GM18858 (cell line): ENCODE measurements at regions not wholly inside any gene's neighbourhood (a gene's known extent, or its start where the extent isn't known, plus 50 kb on each side); places are given as distances from the start of the nearest gene placed in this dataset.
"Not testable (repeated sequence)": the region's sequence is repeated elsewhere in the genome, so short reads cannot be mapped to it uniquely, and the experiment has no call there.

Source experiments
- ATAC-seq: cut with Tn5 transposase; IDR thresholded peaks from one replicate; pipeline ENCODE4 v1.9.1; 2021; ENCODE audit not compliant: unreplicated experiment

DNA sequence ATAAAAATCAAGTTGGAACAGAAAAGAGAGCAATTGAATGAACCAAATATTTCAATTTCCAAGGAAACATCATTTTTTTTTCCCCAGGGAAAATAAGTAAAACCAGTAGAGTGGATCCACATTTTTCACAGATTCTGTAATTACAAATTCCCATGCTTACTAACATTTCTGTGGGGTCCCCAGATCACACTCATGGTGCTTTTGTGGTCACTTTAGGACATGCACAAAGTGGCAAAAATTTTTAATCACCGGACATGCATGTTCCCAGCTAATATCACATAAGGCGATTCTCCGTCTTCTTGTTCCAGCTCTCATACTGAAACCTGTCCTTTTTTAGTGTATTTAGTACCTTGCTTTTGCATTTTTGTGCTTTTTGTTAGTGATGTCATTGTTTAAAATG lies 748.2 kb upstream of the SLITRK1 start:
- ATAC-seq: no peak

DNA sequence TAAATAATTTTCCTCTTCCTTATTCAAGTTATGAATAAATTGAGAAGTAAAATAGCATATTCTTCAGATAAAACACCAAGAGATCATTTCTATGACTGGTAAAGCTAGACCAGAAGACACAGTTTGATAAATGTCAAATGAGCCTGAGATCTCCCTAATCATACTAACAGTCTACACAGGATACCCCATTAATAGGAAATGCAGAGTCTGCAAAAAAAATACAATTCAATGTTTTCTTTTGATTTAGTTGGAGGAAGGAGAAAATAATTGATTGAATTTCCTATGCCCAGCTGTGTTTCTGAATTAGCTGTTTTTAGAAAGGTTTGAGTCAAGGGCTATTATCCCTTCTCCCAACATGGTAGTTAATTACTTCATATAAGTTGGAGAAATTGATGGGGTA lies 734.6 kb upstream of the SLITRK1 start:
- no peak for ATAC-seq

DNA sequence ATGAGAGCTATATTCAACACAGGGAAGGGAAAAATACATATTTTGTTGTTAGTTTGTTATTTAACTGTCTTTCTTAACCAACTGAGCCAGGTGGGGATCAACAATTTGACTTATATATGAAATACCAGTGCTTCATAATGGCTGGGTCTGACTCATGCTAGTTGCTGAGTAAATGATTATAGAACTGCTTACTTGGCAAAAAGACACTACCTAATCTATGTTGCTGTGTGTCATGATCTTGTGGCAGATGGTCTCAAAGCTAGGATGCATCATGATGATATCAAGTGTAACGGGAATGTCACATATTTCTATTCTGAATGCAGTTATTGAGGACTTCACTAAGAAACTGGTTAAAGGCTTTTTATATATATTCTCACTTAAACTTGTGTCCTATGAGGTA lies 727.4 kb upstream of the SLITRK1 start:
- no peak for ATAC-seq

DNA sequence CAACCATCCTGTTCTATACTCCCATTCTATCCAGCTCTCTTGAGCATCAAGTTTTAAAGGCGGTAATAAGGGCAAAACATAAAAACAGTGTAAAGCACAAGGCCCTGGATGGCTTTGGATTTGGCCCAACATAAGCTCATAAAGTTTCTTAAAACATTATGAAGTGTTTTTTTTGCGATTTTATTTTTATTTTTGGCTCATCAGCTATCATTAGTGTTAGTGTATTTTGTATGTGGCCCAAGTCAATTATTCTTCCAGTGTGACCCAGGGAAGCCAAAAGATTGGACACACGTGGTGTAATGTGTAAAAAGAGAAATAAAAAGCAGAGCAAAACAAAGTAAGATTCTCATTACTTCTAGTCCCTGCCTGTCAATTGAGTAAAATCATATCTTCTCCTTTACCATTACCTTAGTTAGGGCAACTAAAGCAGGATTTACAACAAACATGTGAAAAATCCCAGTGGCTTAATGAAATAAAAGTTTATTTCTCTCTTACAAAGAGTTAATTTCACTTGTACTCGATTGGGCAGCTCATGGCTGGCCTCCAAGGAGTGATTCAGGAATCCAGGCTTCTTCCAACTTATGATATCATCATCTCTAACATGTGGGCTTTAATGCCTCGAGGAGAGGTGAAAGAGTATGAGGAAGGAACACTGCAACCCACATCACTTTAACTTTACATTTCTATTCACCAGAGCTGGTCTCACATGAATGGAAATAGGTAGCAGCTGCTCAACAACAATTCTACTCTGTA lies 725.2 kb upstream of the SLITRK1 start:
- no peak for ATAC-seq

DNA sequence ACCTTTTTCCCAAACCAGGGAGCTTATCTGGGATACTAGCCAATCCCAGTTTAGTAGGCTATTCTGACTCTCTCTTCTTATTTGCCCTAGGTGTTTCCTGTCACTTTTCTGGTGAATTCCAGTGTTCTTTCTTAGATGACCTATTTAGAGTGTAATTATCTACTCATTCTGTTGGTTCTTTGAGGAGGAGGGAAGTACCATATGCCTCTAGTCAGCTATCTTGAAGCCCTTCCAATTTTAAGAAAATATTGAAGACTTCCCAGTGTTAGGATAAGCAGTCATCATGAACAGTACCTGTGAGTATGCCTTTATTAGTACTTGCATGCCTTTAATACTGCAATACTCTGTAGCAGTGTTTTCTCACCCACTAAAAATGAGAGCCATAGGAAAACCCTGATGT lies 724.3 kb upstream of the SLITRK1 start:
- no peak for ATAC-seq

DNA sequence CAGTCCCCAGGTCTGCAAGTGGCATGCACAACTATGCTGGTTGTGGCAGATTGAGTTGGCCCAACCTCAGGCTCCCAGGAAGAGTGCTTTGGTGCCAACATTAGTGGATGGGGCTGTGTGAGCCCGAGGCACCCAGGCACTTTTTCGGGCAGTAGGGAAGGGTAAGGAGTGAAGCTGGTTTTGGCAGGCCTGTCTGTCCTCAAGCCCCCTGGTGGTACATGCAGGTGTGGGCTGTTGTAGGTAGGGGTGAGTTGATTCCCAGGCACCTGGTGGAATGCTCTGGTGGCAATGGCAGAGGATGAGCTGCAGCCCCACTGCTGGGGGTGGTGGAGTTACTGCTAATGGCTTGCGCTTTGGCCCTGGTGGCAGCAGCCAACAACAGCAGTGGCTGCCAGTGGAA lies 723.7 kb upstream of the SLITRK1 start:
- ATAC-seq: no peak

DNA sequence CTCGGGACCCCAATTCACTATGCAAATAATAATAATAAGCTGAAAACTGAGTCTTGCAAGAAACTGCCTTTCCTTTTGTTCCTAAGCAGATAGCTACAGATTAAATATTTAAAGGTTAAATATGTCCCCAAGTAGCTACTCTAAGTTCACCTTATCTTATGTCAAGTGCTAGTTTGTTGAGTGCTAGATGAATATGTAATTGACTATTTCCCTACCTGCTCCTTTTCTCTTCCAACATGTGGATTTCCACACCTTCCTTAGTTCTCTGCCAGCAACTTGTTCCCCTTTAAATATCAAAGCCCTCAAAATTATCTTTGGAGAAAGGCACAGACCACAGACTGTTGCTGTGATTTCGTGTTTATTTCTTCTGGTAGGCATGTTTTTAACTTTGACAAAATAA lies 709.2 kb upstream of the SLITRK1 start:
- ATAC-seq: no peak

DNA sequence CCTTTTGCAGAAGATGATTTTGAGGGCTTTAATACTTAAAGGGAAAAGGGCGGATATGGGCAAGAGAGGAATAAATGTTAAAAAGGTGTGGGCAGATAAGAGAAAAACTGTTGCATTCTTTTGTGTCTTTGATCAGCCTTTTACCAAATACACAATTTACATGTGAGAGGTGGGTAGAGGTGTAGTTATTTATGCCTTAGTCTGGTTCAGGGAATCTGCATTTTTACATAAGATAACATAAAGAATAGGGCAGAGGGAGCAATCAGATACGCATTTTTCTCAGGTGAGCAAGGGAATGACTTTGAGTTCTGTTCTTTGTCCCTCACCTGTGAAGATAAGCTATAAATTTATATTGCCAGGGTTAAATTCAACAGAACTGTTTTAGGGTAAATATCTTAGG lies 708.4 kb upstream of the SLITRK1 start:
- ATAC-seq: no peak

DNA sequence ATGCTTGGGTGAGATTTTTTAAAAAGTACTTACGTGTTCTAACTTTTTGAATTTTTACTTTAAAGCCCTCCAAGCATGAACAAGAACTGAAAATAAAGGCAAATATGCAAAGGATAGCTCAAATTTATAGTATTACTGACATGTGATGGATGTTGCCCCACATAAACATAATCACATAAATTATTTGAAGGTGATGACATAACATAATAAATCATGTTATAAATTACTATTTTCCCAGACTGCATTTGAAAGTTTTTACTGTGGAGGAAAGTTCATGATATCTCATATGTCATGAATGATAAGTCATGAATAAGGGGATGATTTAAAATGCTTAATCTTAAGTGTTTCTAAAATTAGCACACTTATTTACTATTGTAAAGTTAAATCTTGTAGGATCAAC lies 705.7 kb upstream of the SLITRK1 start:
- ATAC-seq: no peak

DNA sequence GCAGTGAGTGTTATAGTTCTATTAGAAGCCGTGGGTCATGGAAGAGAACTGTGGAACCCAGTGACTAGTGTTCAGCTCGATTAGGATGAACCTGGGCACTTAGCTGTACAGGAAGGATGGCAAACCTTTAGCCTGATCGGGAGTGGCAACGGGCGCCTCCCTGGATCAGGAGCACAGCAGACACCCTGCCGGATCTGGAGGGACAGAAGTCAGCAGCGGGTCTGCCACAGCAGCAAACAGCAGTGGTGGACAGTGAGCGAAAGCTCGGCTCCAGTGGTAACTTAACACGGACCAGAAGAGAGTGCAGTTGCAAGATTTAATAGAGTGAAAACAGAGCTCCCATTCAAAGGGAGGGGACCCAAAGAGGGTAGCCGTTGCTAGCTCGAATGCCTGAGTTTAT lies 697.6 kb upstream of the SLITRK1 start:
- not testable (repeated sequence) for ATAC-seq

DNA sequence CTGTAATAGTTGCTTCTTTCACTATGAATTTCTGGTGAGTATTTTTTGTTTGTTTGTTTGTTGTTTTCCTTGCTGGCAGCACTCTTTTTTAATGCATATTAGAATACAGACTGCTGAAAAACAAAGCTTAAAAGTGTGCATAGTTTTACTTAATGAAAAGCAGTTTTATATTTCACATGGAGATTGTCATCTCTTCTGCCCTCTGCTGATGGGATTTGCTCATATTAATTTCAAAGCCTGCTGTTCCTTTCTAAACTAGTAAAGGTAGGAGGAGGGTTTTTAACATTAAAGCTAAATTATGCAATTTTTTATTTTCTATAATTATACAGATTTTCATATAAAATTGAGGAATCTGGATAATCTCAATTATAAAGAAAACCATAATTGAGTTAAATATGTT lies 692.6 kb upstream of the SLITRK1 start:
- no peak for ATAC-seq

DNA sequence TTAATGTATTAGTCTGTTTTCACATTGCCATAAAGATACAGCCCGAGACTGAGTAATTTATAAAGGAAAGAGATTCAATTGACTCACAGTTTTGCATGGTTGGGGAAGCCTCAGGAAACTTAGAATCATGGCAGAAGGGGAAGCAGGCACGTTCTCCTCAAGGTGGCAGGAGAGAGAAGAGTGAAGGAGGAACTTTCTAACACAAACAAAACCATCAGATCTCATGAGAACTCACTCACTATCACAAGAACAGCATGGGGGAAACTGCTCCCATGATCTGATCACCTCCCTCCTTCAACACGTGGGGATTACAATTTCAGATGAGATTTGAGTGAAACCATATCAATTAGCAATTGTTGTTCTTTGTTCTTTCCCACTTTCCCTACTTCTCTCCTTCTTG lies 689.0 kb upstream of the SLITRK1 start:
- no peak for ATAC-seq

DNA sequence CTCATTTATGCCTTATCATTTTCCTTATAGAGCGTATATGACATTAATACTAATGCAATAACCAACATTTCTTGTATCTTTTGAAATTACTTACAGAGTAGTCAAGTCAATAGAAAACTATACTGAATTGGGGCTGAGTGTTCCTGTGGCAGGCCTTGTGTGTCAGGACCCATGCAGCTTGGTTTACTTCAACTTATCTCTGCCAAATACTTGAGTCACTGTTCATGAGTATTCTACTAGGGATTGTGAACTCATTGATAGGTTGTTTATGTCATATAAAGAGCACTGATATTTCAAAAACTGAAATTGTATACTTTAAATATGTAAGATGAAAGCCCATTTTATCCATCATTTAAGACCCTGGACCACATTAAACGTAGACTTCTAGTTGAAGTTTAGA lies 688.6 kb upstream of the SLITRK1 start:
- ATAC-seq: no peak

DNA sequence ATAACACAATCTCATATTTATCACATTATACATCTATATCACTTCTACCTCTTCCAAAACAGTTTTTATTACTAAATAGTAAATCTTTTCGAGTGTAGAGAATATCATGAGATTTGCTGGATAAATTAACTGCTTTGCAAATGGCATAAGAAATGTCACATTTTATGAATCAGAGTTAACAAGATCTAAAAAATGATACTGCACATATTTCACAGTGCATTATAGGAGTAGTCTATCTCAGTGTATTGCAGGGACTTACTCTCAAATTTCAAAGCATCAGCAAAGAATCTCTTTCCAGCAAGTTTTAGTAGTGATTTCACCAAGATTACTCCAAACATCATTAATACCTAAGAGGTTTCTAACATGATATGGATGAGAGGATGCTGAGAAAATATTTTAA lies 687.1 kb upstream of the SLITRK1 start:
- no peak for ATAC-seq

DNA sequence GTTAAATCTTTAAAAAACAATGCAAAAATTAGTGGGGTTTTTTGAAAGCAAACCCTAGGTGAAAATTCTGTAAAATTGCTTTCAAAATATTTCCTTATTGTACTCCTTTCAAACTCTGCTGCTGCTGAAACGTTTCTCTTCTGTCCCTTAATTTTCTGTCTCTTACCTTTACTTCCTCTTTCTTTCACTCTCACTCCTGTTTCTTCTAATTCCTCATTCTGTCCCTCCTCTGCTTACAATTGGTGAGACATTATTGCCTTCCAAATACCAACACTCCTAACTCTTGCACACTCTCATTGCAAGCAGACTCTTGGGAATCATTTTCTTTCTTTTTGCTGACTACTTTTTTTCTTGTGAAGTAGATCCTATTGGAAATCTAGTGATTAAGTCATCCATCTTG lies 685.6 kb upstream of the SLITRK1 start:
- ATAC-seq: no peak

DNA sequence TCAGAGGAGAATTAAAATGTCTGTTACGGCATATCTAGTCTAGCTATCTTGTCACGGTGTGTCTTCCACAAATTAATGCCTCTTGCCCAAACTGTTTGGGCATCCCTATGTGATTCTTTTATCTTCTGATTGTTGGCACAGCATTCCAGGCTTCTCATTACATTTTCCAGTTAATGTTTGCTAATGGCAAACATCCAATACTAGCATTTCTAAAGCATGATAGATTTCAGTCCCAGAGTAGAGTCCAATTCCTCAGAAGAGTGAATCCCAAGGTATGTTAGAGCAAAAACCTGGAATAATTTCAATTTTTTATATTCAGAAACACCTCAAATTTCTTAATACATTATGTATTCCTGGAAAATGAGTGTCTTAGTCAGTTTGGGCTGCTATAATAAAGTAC lies 684.5 kb upstream of the SLITRK1 start:
- ATAC-seq: no peak

DNA sequence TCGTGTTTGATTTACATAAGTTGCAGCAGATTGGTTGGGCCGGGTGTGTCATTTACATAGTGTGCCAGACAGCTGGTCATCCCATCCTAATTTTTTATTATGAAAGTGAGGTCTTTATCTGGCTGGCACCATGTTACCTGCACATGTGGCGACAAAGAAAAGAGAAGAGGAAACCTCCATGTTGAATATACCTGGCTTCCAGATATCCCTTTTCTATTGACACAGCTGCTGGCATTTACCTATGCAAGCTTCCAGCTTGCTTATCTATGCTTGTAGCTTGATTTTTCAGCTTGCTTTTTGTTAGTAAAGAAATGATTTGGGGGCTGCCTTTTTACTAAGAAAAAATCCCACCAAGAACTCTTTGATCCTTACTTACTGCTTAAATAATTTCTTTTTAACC lies 681.3 kb upstream of the SLITRK1 start:
- ATAC-seq: no peak

DNA sequence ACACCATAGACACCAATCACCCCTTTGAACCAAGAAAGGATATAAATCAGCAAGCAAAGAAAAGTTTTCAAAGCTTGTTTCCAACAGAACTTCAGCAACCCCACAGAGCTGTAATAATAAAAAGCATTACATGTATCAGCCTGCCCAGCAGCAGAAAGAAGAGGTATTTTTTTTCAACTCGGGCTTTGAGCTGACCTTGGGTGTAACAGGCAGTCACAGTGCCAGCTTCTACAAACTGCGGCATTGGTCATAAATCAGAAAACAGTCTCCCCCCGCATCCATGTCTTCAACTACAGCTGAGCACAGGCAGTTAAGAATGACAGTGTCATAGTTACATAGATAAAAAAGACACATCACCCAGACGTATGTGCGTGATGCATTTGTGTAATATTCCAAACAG lies 671.0 kb upstream of the SLITRK1 start:
- no peak for ATAC-seq

DNA sequence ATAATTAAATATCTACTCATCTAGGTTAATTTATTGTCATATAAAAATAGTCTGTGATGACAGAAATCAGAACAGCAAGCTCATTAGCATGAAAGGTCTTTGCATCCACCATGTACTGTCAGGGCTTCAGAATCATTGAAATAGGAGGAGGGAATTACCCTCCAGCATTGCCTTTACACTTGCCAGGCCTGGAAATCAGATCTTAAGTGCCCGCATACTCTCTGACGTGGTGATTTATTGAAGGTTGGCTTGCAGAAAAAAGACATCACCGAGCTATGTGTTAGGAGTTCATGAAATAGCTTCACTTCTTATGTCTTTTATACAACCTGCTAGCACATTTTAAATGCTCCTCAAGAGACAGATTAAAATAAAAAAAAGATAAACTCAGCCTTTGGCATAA lies 661.7 kb upstream of the SLITRK1 start:
- ATAC-seq: no peak

DNA sequence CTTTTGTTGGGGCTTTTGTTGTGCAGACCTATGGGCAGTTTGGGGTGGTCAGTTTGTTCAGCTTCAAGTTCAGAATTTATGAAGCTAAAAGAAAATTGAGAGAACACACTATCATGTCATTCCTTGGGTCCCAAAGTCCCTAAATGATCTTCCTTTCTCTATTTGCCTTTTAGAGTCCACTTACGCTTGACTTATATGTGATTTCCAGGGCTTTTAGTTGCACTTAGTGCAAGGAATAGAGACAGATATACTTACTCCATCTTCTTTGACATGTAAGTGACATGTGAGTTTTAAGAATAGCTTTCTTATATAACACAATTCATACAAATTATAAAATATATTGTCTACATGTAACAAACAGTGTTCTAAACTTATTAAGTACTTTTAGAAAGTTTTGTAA lies 660.1 kb upstream of the SLITRK1 start:
- no peak for ATAC-seq

DNA sequence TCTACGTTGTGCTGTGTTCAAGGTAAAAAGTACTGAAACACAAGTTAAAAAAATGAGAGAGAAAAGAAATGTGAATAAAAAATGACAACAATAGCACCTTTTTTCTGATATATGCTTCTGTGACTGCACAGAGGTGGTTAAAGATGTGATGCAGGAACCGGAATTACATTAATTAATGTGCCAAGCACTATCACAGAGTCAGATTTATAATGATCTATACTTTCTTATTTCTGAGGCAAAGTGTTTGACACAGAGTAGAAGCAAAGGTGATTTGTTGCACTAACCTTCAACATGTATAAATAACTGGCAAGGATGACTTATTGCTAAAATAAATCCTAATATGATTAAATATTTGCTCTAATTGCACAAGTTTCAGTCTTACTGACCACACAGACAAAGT lies 654.6 kb upstream of the SLITRK1 start:
- no peak for ATAC-seq

DNA sequence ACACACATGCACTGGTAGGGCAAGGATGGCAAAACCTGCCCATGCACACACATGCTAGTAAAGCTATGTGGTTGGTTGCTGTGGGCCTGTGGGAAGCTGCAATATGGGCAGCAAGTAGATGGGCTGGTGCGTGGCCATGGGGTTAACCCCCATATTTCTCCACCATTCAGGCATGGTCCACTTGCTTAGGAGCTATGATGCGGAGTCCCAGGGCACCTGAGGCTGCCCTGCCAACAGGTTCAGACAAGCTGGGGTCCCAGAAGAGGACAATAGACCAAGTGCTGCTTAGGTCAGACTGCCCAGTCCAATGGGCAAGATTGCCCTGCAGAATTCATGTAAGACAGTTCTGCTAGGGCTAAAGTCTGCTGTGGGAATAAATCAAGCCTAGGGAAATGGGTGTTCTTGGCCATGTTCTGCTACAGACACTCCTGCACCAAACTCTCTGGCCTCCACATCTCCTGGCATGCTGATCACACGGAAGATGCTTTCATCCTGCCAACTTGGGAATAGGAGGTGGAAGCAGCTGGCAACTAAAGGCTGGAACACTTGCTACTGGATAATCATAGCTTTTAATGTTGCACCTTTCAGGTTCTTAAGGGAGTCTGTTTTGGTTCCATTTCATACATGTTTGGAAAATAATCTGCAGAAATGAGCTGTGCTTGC lies 646.3 kb upstream of the SLITRK1 start:
- no peak for ATAC-seq

DNA sequence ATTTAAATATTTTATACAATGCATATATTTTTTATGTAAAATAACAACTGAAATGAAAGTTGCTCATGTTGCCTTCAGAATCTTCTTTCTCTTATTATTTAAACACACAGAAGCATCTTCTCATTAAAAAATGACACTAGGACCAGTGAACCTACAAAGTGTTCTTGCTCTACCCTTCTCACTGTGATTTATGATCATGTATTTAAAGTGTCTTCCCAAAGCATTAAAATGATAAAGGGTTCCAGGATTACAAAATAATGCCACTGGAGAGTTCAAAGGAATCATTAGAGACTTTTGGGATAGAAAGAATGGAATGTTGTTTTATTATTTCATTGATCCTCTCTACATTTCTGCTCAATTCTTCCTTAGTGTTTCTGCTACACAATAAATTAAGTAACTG lies 643.6 kb upstream of the SLITRK1 start:
- ATAC-seq: no peak
